DND-41 (cell line): ENCODE measurements at regions not wholly inside any gene's neighbourhood (a gene's known extent, or its start where the extent isn't known, plus 50 kb on each side); places are given as distances from the start of the nearest gene placed in this dataset.

Source experiments
- ATAC-seq: fragments of 200-7000 bp; cut with Tn5 transposase; 3 replicates; pipeline ENCODE4 v1.9.1; 2021; ENCODE audit warnings: low read depth; ENCODE audit not compliant: insufficient read depth
- DNase-seq: peaks from one replicate; pipeline ENCODE4 v3.0.0-alpha.2; 2020
- H2AFZ ChIP-seq: 2 replicates; pipeline ENCODE4 v1.6.0; 2012; ENCODE audit warnings: low read depth, low read length
- H3K27ac ChIP-seq: 2 replicates; pipeline ENCODE4 v1.5.1; 2012; ENCODE audit warnings: low read length, inconsistent platforms
- H3K27me3 ChIP-seq: fragments of 200-600 bp; sonication (generic); 2 replicates; pipeline ENCODE4 v1.6.0; 2012; ENCODE audit warnings: low read length, mild to moderate bottlenecking, inconsistent platforms; ENCODE audit not compliant: insufficient read depth, poor library complexity
- H3K36me3 ChIP-seq: 2 replicates; pipeline ENCODE4 v1.5.1; 2012; ENCODE audit warnings: low read length, inconsistent platforms; ENCODE audit not compliant: insufficient read depth
- H3K4me1 ChIP-seq: 2 replicates; pipeline ENCODE4 v1.5.1; 2012; ENCODE audit warnings: mild to moderate bottlenecking, low read length; ENCODE audit not compliant: insufficient read depth
- H3K4me2 ChIP-seq: 2 replicates; pipeline ENCODE4 v1.6.0; 2012; ENCODE audit warnings: mild to moderate bottlenecking, moderate library complexity, low read length, inconsistent platforms; ENCODE audit not compliant: insufficient read depth
- H3K4me3 ChIP-seq, 2 experiments: fragments of 200-600 bp in 1 of 2; shearing (Covaris generic) in 1 of 2; 2 replicates each; pipeline ENCODE4 v1.5.1; 2012 to 2016; ENCODE audit warnings: inconsistent platforms in 2 of 2, low read length in 2 of 2, mild to moderate bottlenecking in 2 of 2, low read depth in 1 of 2, moderate library complexity in 1 of 2
- H3K79me2 ChIP-seq: 2 replicates; pipeline ENCODE4 v1.6.0; 2012; ENCODE audit warnings: low read length, inconsistent platforms; ENCODE audit not compliant: insufficient read depth
- H3K9ac ChIP-seq: 2 replicates; pipeline ENCODE4 v1.6.0; 2012; ENCODE audit warnings: low read depth, mild to moderate bottlenecking, inconsistent platforms, low read length, moderate library complexity
- H3K9me3 ChIP-seq: 2 replicates; pipeline ENCODE4 v1.5.1; 2012; ENCODE audit warnings: low read length, moderate library complexity, mild to moderate bottlenecking, inconsistent platforms; ENCODE audit not compliant: insufficient read depth, severe bottlenecking
- H4K20me1 ChIP-seq: 2 replicates; pipeline ENCODE4 v1.6.0; 2012; ENCODE audit warnings: low read length; ENCODE audit not compliant: insufficient read depth
- EZH2 ChIP-seq: IDR thresholded peaks from 3 replicates; pipeline ENCODE4 v1.6.1; 2012; ENCODE audit warnings: borderline replicate concordance, low read depth, mild to moderate bottlenecking, moderate library complexity, low read length, inconsistent platforms; ENCODE audit not compliant: severe bottlenecking
- TF ChIP-seq, protein P1 (sequence below): IDR thresholded peaks from 2 replicates; pipeline ENCODE4 v1.5.1; 2012; ENCODE audit warnings: borderline replicate concordance, low read length, moderate library complexity, mild to moderate bottlenecking; ENCODE audit not compliant: poor library complexity, severe bottlenecking; ENCODE audit errors: extremely low read depth

DNA sequence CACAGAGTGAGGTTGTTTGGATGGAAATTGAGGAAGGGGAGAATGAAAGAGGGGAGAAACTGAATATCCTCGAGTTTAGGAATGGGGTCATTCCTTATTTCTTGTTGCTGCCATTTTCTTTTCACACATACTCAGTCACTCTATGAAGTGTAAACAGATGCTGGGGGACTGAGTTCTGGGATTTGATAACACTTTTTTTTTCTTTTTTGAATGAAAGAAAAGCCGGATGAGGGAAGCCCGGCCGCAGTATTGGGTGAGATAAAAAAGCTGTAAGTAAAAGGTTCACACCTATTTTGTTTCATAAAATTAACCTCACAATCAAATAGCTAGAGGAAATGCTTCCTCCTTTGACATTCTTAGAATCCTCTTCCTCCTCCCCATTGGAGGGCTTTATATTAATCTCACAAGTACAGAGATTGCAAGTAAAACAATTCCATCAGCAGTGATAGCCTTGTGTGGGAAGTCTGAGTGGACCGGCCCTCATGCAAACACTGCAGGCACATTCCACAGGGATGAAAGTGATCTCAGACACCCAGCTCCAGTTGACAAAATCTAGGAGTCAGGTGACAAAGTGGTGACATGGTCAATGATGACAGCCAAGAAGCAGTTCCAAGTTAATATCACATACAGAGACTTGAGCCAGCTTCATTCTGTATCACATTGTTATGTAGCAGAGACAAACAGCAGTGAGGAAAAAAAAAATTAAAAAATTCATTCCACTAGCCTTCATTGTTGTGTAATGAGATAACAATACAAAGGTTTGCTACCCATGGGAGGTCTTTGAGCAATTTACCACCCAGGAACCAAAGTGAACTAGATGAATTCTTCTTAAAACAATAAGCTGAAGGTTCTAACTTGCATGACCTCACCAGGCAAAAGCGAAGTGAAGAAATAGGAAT is 391.1 kb upstream of the HSF2 start:
- no peak for DNase-seq
- Histone ChIP-seq H3K79me2 (no peaks in the 10 kb centered on the region), H2AFZ (no peak overlapping the region), H3K9ac (no peak overlapping the region), H3K9me3 (no peaks in the 10 kb centered on the region), H3K4me2 (no peak overlapping the region), H3K4me3 (no peak overlapping the region), H4K20me1 (no peaks in the 10 kb centered on the region), H3K27ac (no peak overlapping the region), H3K36me3 (no peaks in the 10 kb centered on the region), H3K27me3 (no peaks in the 10 kb centered on the region), H3K4me1 (peaks cover 2% of the 10 kb centered on the region; the same call in 1 of the 2 replicates)
- TF ChIP-seq, protein P1, sequence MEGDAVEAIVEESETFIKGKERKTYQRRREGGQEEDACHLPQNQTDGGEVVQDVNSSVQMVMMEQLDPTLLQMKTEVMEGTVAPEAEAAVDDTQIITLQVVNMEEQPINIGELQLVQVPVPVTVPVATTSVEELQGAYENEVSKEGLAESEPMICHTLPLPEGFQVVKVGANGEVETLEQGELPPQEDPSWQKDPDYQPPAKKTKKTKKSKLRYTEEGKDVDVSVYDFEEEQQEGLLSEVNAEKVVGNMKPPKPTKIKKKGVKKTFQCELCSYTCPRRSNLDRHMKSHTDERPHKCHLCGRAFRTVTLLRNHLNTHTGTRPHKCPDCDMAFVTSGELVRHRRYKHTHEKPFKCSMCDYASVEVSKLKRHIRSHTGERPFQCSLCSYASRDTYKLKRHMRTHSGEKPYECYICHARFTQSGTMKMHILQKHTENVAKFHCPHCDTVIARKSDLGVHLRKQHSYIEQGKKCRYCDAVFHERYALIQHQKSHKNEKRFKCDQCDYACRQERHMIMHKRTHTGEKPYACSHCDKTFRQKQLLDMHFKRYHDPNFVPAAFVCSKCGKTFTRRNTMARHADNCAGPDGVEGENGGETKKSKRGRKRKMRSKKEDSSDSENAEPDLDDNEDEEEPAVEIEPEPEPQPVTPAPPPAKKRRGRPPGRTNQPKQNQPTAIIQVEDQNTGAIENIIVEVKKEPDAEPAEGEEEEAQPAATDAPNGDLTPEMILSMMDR = no peak
- TF ChIP-seq EZH2 = no peak
- no peak for ATAC-seq

DNA sequence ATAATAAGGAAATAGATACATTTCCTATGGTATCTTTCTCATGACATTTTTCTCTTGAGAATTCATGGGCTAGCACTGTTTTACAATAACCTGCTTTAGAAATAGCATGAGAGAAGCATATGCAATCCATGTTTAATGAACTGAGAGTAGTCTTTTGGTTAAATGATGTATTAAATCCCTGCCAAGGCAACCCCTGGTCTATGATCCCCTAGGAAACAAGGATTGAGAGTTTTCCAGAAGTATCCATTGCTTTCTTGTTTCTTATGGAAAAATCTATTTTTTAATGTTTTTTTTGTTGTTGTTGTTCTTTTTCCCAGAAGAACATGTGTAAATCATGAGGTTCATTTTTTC is 390.5 kb upstream of the HSF2 start:
- no peak for ATAC-seq

DNA sequence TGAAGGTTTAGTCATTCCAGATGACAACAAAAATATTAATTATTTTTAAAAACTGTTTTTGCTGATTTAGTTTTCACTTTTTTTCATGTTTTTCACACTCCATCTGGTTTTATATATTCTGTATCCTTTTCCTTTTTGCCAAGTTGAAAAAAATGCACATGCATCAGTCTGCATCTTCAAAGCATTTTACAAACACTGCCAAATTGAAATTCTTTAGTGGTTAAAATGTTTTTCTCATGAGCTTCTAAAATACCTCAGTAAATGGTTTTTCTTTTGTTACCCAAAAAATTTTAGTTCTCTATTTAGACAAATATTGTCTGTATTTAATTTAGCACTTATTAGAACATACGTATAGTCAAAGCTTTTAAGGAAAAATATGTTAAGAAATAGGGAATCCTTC is 386.9 kb upstream of the HSF2 start:
- ATAC-seq = no peak
- H3K4me2 ChIP-seq = no peak overlapping the region
- H3K9me3 ChIP-seq = no peaks in the 10 kb centered on the region
- no peaks in the 10 kb centered on the region for H3K79me2 ChIP-seq
- DNase-seq = no peak
- H3K36me3 ChIP-seq = no peaks in the 10 kb centered on the region
- H3K4me1 ChIP-seq = no peaks in the 10 kb centered on the region
- no peaks in the 10 kb centered on the region for H3K27me3 ChIP-seq
- H3K9ac ChIP-seq = no peak overlapping the region
- H4K20me1 ChIP-seq = no peaks in the 10 kb centered on the region
- H2AFZ ChIP-seq = no peak overlapping the region
- no peak overlapping the region for H3K4me3 ChIP-seq
- TF ChIP-seq EZH2 = no peak
- TF ChIP-seq, protein P1 = no peak
- no peak overlapping the region for H3K27ac ChIP-seq

More for the DNA sequence above, 390.5 kb upstream of the HSF2 start:
- Histone ChIP-seq H3K79me2 (no peaks in the 10 kb centered on the region), H3K27me3 (no peaks in the 10 kb centered on the region), H3K9me3 (no peaks in the 10 kb centered on the region), H4K20me1 (no peaks in the 10 kb centered on the region), H3K9ac (no peak overlapping the region), H3K4me1 (no peaks in the 10 kb centered on the region), H3K4me2 (no peak overlapping the region), H3K27ac (no peak overlapping the region), H2AFZ (no peak overlapping the region), H3K36me3 (no peaks in the 10 kb centered on the region), H3K4me3 (no peak overlapping the region)
- DNase-seq = no peak
- no peak for TF ChIP-seq EZH2
- TF ChIP-seq, protein P1 = no peak
